AG10803 (cell line): ENCODE measurements at regions not wholly inside any gene's neighbourhood (a gene's known extent, or its start where the extent isn't known, plus 50 kb on each side); places are given as distances from the start of the nearest gene placed in this dataset.

Experiments
- DNase-seq: peaks from one replicate; pipeline ENCODE4 v3.0.0; 2010; ENCODE audit warnings: low read depth
- H3K4me3 ChIP-seq: 2 replicates; pipeline ENCODE4 v1.5.1; 2011; ENCODE audit warnings: mild to moderate bottlenecking, low read length, control low read depth
- TF ChIP-seq, protein P1 (sequence below): conservative IDR thresholded peaks from 2 replicates; pipeline ENCODE4 v1.5.1; 2011; ENCODE audit warnings: mild to moderate bottlenecking, low read length, control low read depth, inconsistent platforms

DNA sequence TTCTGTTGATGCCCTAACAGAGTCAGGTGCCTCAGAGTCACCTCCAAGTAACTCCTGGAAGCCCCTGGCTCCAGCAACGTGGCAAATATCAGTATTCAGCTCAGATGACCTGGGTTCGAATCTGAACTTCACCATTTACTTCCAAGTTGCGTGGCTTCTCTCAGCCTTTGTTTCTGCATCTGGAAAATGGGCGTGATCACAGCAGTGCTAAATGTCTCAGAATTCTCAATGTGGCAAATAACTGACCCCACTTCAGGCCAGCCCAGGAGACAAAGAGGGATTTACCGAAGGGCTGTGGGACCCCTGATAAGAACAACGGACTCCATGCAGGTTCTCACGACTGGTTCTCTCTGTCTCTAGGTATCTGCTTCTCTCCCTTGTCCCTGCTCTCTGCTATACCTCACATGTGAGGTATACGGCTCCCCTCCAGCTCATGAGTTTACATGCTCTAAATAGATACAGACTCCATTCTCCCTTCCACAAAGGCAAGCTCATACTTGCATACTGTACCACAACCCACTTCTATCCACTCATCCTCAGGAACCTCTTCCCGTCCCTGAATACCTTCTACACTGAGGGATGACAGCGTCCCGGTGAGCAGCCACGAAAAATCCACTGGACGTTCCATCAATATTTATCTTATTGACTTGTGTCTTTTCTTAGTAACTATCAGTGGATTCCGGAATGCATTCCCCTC lies 84.1 kb downstream of the SNX5 start:
- no peak overlapping the region for H3K4me3 ChIP-seq
- TF ChIP-seq, protein P1, sequence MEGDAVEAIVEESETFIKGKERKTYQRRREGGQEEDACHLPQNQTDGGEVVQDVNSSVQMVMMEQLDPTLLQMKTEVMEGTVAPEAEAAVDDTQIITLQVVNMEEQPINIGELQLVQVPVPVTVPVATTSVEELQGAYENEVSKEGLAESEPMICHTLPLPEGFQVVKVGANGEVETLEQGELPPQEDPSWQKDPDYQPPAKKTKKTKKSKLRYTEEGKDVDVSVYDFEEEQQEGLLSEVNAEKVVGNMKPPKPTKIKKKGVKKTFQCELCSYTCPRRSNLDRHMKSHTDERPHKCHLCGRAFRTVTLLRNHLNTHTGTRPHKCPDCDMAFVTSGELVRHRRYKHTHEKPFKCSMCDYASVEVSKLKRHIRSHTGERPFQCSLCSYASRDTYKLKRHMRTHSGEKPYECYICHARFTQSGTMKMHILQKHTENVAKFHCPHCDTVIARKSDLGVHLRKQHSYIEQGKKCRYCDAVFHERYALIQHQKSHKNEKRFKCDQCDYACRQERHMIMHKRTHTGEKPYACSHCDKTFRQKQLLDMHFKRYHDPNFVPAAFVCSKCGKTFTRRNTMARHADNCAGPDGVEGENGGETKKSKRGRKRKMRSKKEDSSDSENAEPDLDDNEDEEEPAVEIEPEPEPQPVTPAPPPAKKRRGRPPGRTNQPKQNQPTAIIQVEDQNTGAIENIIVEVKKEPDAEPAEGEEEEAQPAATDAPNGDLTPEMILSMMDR = no peak
- DNase-seq = no peak

DNA sequence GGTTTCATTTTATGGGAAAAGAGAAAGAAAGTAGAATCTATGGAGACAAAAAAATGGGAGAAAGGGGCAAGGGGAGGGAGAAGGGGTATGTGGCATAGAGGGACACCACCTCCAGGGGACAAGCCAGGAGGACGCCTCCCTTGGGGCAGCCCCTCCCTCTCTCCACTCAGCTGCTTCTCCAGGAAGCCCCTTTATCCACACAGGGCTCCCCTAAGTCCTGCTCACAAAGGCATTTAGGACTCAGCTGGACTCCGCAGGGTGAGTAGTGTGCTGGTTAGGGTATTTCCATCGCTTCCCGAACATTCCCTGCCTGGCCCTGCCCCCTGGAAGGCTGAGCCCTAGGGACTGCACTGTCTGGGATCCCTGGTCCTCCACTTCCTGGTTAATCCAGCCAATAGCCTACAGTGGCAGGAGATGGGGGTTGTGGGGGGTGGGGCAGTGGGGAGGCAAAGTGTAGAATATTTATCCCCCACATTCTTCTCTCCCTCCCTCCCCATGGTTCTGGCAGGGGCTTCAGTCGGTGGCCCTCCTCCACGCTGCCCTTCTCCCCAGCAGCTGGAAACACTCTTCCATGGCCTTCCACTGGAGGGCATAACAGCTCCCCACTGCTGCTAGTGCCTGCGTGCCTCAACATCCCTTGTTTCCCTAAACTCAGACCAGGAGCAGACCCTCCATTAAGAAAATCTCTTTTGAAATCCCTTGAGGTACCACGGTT lies 84.8 kb downstream of the SNX5 start:
- DNase-seq = no peak
- TF ChIP-seq, protein P1 = no peak; the same call in 1 of the 2 replicates
- H3K4me3 ChIP-seq = no peak overlapping the region

DNA sequence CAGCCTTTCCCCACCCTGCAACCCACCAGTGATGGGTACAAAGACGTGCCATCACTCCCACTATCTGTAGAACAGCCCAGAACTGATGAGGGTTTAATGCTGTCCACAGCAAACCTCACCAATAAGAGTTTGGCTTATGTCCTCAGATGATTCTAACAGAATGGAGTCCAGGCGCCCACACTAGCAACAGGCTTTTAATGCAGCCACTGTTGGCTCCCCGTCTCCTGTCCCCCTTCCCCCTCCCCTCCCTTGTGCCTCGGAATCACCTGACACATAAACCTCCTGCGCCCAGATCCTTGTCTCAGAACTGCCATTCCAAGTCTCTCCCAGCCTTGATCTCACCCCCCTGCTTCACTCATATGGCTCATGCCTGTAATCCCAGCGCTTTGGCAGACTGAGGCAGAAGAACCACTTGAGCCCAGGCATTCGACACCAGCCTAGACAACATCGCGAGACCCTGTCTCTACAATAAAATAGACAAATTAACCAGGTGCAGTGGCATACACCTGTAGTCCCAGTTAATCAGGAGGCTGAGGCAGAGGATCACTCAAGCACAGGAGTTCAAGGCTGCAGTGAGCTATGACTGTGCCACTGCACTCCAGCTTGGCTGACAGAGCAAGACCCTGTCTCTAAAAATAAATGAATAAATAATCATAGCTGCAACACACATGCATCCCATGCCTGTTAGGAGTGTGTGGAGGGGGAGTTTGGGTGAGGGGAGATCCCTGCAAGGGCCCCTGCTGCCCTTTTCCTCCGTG lies 85.6 kb downstream of the SNX5 start:
- no peak for DNase-seq
- TF ChIP-seq, protein P1 = no peak
- no peak overlapping the region for H3K4me3 ChIP-seq

DNA sequence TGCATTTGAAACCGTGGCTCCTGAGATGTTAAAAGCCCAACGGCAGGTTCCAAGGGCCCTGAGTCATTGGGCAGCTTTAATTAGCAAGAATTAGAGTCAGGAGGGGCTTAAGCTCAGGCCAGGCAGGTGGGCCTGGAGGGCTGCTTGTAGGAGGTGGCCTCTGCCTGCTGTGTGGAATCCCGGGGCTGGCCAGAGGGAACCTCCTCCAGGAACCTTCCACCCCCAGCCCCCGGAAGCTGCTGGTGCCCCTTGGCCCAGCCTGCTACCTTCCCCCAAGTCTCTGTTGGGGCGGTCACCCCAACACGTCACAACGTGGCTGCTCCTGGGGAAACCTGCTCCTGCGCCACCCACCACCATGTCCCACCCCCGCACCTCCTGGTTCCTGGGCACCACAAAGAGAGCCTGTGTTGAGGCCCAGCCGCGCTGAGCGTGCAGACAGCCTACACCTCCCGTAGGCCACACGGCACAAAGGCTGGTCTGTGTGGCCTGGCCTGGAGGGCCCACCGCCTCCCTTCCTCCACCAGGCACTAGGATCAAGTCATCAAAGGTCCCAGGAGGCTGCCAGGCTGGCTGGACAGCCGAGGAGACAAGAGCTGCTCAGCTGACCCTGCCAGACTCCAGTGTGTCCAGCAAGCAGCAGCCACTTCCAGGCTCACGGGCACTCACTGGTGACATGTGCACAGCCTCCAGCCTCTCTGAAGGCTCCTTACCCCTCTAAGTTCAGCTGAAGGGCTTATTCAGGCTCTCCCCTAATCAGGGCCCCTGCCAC lies 86.3 kb downstream of the SNX5 start:
- no peak for DNase-seq
- TF ChIP-seq, protein P1 = no peak
- H3K4me3 ChIP-seq = no peak overlapping the region

DNA sequence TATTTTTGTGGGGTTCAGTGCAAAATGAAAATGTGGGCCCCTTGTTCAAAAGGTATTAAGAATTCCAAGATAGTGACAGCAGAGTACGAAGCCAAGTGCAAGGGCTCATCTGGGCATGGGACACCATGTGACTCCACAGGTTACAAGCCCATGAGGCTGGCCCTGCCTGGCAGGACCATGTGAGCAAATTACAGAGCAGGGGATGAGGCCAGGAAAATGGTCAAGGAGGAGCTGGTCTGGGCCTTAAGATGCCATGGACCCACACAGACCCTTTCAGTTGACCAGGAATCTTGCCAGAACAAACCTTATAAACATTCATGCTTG lies 86.9 kb downstream of the SNX5 start:
- TF ChIP-seq, protein P1 = no peak

DNA sequence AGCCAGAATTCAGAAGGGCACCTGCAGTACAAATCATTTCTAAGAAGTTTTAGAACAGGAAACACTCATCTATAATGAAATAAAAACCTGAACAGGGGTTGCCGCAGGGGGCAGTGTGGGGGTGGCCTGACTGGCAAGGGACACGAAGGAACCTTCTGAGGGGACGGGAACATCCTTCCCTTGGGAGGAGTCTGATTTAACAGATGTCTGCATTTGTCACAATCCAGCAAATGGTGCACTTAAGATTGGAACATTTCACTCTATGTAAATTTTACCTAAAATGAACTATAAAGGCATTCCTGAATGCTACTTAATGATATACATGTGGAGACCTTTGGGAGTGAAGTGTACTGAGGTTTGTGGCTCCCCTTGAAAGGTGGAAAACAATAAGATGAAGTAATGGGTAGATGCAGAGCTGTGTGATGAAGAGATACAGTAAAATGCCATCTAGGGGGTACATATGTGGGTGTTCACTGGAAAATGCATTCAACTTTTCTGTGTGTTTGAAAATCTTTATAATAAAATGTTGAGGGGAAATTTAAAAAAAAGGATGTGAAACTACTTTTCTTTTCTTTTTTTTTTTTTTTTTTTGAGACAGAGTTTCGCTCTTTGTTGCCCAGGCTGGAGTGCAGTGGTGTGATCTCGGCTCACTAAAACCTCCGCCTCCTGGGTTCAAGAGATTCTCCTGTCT lies 89.5 kb downstream of the SNX5 start:
- H3K4me3 ChIP-seq = no peak overlapping the region
- DNase-seq = no peak
- TF ChIP-seq, protein P1 = no peak

More for the DNA sequence above, 86.9 kb downstream of the SNX5 start:
- H3K4me3 ChIP-seq = no peak overlapping the region
- DNase-seq = no peak
